ENCODE measurements at regions not wholly inside any gene's neighbourhood (a gene's known extent, or its start where the extent isn't known, plus 50 kb on each side); places are given as distances from the start of the nearest gene placed in this dataset.
A peak's percentile ranks its signal among the peaks of the same experiment; 100 is the strongest.

- H3K4me3 ChIP-seq (ENCODE audit: low read depth, low read length): no peak overlapping the region
- no peak overlapping the region for H3K27ac ChIP-seq (ENCODE audit: extremely low read depth, low read depth, low read length)
- no peaks in the 10 kb centered on the region for H3K9me3 ChIP-seq (ENCODE audit: control insufficient read depth, insufficient read depth, low read depth, low read length)
- TF ChIP-seq ELK4 (IDR thresholded peaks at IDR 0.05; ENCODE audit: borderline replicate concordance, low read depth, low read length) (no peak), ZNF114 (tag by site-specific recombination; IDR thresholded peaks at IDR 0.05) (no peak), ZBTB17 (tag by site-specific recombination; IDR thresholded peaks at IDR 0.05) (0 out of 2 replicates have a peak, but pooled peaks have one; percentile 26), ZNF37A (tag by site-specific recombination; IDR thresholded peaks at IDR 0.05) (no peak), ZIC2 (tag by site-specific recombination; IDR thresholded peaks at IDR 0.05) (peak; percentile 21; the same call in 1 of the 2 replicates)
- no peaks in the 10 kb centered on the region for H3K4me1 ChIP-seq (ENCODE audit: control insufficient read depth, insufficient read depth, low read length)
- POLR2A ChIA-PET: interaction anchor here (0.7 to 2.4 kb wide), 6 partner anchors 19 to 326 kb away, joined by 3 to 10 read pairs (median 6); partner anchors contain the start of gene IER5L
- CTCF ChIA-PET: interaction anchor here (0.7 to 0.8 kb wide), 3 partner anchors 12 to 102 kb away, joined by 3 to 5 read pairs (median 4); no protein-coding TSS in a partner anchor
- H3K36me3 ChIP-seq (ENCODE audit: control insufficient read depth in 2 of 2, insufficient read depth in 1 of 2, low read length in 2 of 2): peaks cover 0 to 7% of the 10 kb centered on the region in 2 experiments; a peak in 1 of 3 replicates
Measured at GRCh38 chr9:129501771-129502319, 119.1 kb downstream of the C9orf50 start.

- ChIA-PET POLR2A (interaction anchor here (0.7 to 2.4 kb wide), 9 partner anchors 11 to 323 kb away, joined by 3 to 10 read pairs (median 5); partner anchors contain the start of gene IER5L), CTCF (interaction anchor here (0.8 to 1.3 kb wide), 3 partner anchors 11 to 70 kb away, joined by 3 to 4 read pairs (median 3); no protein-coding TSS in a partner anchor)
- Histone ChIP-seq H3K27ac (ENCODE audit: extremely low read depth, low read depth, low read length) (no peak overlapping the region), H3K4me3 (ENCODE audit: low read depth, low read length) (no peak overlapping the region), H3K36me3 (ENCODE audit: control insufficient read depth in 2 of 2, insufficient read depth in 1 of 2, low read length in 2 of 2) (peaks cover 0 to 7% of the 10 kb centered on the region in 2 experiments; a peak in 1 of 3 replicates), H3K9me3 (ENCODE audit: control insufficient read depth, insufficient read depth, low read depth, low read length) (no peaks in the 10 kb centered on the region), H3K4me1 (ENCODE audit: control insufficient read depth, insufficient read depth, low read length) (0 out of 2 replicates have a peak, but pooled peaks cover 2% of the 10 kb centered on the region)
- TF ChIP-seq ZXDB (tag by site-specific recombination; IDR thresholded peaks at IDR 0.05): no peak
- TF ChIP-seq ZBTB48 (tag by site-specific recombination; IDR thresholded peaks at IDR 0.05): no peak
- TF ChIP-seq GFI1B (tag by site-specific recombination; IDR thresholded peaks at IDR 0.05): no peak
- TF ChIP-seq PRDM1 (tag by site-specific recombination; IDR thresholded peaks at IDR 0.05): no peak
Measured at GRCh38 chr9:129500863-129501770, 119.8 kb downstream of the C9orf50 start.

- ChIA-PET POLR2A (interaction anchor here (0.5 to 2.4 kb wide), 12 partner anchors 10 to 361 kb away, joined by 3 to 10 read pairs (median 4); partner anchors contain the start of gene IER5L), CTCF (interaction anchor here (0.7 to 1.3 kb wide), 5 partner anchors 9 to 226 kb away, joined by 3 read pairs; no protein-coding TSS in a partner anchor)
- Histone ChIP-seq H3K4me3 (ENCODE audit: low read depth, low read length) (no peak overlapping the region), H3K4me1 (ENCODE audit: control insufficient read depth, insufficient read depth, low read length) (0 out of 2 replicates have a peak, but pooled peaks cover 2% of the 10 kb centered on the region), H3K27ac (ENCODE audit: extremely low read depth, low read depth, low read length) (peak overlapping the region; percentile 38; the same call in 1 of the 2 replicates), H3K9me3 (ENCODE audit: control insufficient read depth, insufficient read depth, low read depth, low read length) (no peaks in the 10 kb centered on the region), H3K36me3 (ENCODE audit: control insufficient read depth in 2 of 2, insufficient read depth in 1 of 2, low read length in 2 of 2) (peaks cover 0 to 7% of the 10 kb centered on the region in 2 experiments; a peak in 1 of 3 replicates)
- TF ChIP-seq ZIC2 (tag by site-specific recombination; IDR thresholded peaks at IDR 0.05) (peak; percentile 97), ZNF416 (tag by site-specific recombination; IDR thresholded peaks at IDR 0.05) (no peak), ZNF521 (tag by site-specific recombination; IDR thresholded peaks at IDR 0.05) (no peak), ZNF341 (tag by site-specific recombination; IDR thresholded peaks at IDR 0.05; ENCODE audit: low read depth) (peak; percentile 81), ZNF169 (tag by site-specific recombination; IDR thresholded peaks at IDR 0.05) (no peak), ZNF155 (tag by site-specific recombination; IDR thresholded peaks at IDR 0.05) (no peak), ZNF473 (tag by site-specific recombination; IDR thresholded peaks at IDR 0.05) (no peak), SP3 (tag by site-specific recombination; IDR thresholded peaks at IDR 0.05) (no peak), PATZ1 (tag by site-specific recombination; IDR thresholded peaks at IDR 0.05) (no peak), GLIS2 (tag by site-specific recombination; IDR thresholded peaks at IDR 0.05) (0 out of 2 replicates have a peak, but pooled peaks have one; percentile 22), ZFHX2 (tag by site-specific recombination; conservative IDR thresholded peaks at IDR 0.05) (peak; percentile 29; the same call in 1 of the 2 replicates), CTCF (tag by site-specific recombination; IDR thresholded peaks at IDR 0.05) (no peak), ZNF626 (tag by site-specific recombination; IDR thresholded peaks at IDR 0.05) (no peak)
Measured at GRCh38 chr9:129500161-129500862, 120.6 kb downstream of the C9orf50 start.
